ENCODE measurements at regions not wholly inside any gene's neighbourhood (a gene's known extent, or its start where the extent isn't known, plus 50 kb on each side); places are given as distances from the start of the nearest gene placed in this dataset.

DNA sequence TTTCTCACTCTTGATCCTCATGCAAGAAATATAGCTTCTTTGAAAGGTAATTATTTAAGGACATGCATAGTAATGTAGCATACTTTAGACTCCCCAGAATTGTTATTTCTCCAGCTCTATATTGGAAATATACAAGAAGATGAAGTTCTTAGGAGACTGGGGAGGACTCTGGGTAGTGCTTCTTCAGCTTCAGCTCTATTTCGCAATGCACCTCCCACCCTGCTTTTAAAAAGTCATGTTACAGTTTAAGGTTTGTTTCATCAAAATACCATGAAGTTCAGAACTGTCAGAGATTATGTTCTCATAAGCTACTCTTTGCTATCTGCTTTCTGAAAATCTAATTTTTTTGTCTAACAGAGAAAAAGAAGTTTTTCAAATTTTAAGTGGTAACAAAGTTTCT lies 586.2 kb upstream of the ADGRL4 start:
- no peak for DNase-seq

DNA sequence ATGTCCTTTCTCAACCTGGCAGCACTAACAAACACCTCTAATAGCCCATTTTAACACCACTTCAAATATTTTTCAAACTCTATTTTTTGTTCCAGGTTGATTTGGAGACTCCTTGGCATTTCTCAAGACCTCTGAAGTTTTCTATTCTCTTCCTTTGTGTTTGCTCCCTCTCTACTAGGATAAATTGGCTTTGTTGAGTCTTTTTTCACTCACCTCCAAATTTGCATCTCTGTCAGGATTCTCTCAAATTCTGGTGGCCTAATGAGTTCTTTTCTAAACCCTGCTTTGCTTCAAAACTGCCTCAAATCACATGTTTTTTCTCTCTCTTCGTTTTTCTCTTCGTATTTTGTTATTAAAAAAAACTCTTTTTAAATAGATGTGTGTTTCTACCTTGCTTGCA lies 582.2 kb upstream of the ADGRL4 start:
- DNase-seq = no peak

- no peak for DNase-seq
Measured at GRCh38 chr1:79587229-79587628, 580.7 kb upstream of the ADGRL4 start.

DNA sequence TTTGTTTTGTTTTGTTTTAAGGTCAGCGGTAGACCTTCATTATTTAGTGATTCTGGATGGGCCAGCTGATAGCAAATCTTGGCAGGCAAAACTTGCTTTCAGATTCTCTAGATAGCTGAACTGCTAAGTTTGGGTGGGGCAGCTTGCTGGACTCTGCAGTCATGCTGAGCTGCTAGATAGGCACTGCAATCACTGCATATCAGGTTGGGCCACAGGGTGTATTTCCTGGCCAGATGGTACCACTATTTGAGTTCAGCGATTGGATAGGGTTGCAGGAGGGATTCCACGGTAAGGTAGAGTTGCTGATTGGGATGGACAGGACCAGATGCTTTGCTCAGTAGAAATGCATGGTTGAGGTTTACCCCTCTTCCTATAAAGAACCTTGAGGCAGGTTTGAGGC lies 579.3 kb upstream of the ADGRL4 start:
- DNase-seq = no peak

GRCh38 chr1:79575424-79575823 lies 568.9 kb upstream of the ADGRL4 start:
- DNase-seq = no peak

GRCh38 chr1:79568411-79568810 lies 561.9 kb upstream of the ADGRL4 start:
- DNase-seq = no peak

- DNase-seq = no peak
Measured at GRCh38 chr1:79561521-79561978, 555.0 kb upstream of the ADGRL4 start.

GRCh38 chr1:79556189-79556588 lies 549.7 kb upstream of the ADGRL4 start:
- no peak for DNase-seq

DNA sequence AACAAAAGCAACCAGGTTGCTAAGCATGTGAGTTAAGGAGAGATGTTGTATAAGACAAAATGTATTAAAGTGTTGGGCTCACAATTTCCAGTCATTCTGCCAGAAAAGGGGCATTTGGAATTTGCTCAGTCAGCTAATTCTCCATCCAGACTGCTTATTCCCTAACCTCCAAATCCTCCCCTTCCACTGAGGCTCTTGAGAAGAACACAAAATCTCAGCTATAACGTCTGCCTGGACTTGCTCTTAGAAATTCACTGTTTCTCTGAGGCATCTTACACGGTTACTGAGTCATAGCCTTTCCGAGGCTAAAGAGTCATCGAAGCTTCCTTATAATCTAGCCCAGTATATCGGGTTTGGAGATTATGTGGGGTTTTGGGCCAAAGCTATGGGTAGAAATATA lies 548.2 kb upstream of the ADGRL4 start:
- no peak for DNase-seq

DNA sequence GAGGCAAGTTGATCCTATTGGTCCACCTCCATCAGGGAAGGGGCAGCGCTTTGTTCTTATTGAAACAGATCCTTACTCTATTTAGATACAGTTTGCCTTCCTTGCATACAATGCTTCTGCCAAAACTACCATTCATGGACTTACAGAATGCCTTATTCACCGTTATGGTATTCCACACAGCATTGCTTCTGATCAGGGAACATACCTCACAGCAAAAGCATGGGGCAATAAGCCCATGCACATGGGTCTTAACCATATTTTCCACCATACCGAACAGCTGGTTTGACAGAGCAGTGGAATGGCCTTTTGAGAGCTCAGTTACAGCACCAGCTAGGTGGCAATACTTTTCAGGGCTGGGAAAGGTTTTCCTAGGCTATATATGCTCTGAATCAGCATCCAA lies 544.8 kb upstream of the ADGRL4 start:
- DNase-seq = no peak

- no peak for DNase-seq
Measured at GRCh38 chr1:79550402-79550801, 543.9 kb upstream of the ADGRL4 start.

DNA sequence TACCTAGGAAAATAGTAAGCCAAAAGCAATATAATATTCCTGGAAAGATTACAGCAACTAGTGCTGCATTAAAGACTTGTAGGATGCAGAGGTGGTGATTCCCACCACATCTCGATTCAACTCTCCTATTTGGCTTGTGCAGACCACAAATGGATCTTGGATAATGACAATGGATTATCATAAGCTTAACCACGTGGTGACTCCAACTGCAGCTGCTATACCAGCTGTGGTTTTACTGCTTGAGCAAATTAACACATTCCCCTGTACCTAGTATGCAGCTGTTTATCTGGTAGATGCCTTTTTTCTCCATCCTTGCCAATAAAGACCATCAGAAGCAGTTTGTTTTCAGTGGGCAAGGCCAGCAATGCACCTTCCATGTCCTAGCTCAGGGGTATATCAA lies 542.7 kb upstream of the ADGRL4 start:
- no peak for DNase-seq

GRCh38 chr1:79547514-79547913 lies 541.0 kb upstream of the ADGRL4 start:
- no peak for DNase-seq

- DNase-seq = no peak
Measured at GRCh38 chr1:79543394-79543793, 536.9 kb upstream of the ADGRL4 start.

DNA sequence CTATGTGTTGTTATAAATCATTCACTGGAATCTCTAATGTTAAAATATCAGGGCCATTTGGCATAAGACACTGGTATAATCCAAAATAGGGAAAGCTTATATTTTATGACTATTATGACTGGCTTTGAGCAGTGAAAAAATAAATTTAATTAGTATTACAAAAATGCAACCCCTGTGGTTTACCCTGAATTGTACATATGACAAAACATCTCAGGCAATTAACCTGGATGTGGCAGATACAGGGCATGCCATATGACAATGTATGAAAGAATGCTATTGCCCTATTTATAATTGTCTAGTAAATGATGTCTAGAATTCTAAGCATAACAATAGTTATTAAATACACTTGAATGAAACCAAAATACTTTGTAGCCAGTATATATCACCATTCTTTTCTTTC lies 532.5 kb upstream of the ADGRL4 start:
- no peak for DNase-seq

DNA sequence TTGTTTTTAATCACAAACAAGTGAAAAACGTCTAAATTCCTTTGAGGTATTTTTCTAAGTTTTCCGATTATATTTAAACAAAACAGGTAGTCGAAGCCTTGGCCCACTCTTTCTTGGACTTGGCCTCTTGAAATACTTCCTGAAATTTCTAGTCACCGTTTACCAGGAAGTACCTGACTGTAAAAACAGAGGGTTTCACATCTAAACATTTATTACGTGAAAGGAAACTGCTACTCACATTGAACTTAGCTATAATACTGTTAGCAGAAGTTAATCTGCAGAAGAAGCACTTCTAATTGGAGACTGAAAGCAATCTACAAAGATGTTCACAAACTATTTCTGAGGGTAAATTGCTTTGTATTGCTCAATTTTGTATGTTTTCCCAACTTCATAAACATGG lies 526.0 kb upstream of the ADGRL4 start:
- no peak for DNase-seq

DNA sequence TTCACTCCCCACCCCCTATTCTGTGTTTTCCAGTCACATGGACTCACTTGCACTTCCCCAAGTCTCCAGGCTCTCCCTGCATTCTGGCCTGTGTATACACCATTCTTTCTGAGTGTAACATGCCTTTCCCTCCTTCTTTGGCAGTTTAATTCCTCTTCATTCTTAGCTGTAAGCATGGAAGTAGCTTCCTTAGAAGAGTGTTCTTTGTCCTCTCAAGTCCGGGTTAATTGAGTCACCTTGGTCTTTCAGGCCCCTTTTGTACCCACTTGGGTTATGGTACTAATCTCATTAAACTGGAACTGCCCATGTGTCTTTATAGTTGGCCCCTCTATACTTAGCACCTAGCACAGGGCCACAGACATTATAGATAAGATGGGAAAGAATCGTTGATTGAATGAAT lies 525.3 kb upstream of the ADGRL4 start:
- DNase-seq = no peak

DNA sequence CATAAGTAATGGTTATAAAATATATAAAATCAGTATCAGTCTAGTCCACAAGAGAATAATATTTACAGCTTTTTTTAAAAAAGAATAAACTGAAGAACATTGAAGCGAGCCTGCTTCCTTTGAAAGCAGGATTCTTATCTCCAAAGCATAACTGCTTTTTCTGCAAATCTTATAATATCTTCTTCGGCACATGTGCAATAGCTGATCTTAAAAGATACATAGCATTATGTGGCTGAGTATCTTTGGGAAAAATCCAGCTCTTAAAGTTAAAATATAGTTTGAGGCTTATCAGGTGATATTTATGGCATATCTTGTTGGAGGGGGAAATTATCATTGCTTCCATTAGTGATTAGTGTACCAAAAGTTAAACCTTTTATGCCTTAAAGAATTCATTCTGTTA lies 523.9 kb upstream of the ADGRL4 start:
- no peak for DNase-seq

GRCh38 chr1:79530055-79530454 lies 523.5 kb upstream of the ADGRL4 start:
- no peak for DNase-seq

DNA sequence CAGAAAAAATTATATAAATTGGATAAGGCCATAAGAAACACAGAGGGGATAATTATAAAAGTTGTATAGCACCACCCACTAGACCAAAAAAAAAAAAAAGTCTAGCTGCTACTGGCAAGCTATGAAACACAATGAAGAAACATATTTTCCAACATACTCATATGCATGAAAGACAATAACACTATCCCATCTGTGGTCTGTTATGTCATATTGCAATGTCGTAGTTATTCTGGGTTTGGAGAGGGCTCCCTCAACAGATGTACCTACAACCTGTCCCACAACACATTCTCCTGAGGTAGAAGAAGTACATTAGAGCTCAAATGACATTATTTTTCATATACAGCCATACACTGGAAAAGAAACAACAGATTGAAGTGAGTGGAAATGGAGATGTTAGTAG lies 517.6 kb upstream of the ADGRL4 start:
- no peak for DNase-seq

DNA sequence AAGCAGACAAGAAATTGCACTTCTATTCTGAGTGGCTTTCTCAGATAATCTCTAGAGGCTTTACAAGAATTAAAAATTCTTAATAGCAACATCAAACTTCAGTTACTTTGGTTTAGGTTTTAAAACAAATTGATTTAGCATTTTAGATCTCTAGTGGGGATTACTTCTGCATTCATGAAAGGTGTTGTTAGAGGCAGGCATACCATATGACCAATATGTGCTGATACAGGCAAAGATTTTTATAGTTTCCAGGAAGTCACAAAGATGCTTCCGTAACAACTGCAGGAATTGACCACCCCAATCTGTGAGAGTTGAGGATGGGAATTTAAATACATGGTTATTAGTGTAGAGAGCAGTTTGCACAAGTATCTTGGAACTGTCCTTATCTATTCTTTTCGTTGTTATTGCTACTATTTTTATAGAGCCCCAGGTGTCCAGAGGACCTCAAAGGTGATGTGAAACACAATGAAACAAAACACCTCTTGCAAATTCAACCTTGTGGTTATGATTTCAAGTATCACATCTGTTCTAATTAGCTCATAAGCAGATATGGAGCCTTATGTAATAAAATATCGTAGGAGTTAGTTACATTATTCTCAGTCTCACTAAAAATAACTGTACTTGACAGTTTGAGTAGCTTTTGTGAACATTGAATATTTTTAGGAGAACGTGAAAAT lies 512.7 kb upstream of the ADGRL4 start:
- DNase-seq = no peak

GRCh38 chr1:79517470-79518224 lies 511.1 kb upstream of the ADGRL4 start:
- no peak for DNase-seq

DNA sequence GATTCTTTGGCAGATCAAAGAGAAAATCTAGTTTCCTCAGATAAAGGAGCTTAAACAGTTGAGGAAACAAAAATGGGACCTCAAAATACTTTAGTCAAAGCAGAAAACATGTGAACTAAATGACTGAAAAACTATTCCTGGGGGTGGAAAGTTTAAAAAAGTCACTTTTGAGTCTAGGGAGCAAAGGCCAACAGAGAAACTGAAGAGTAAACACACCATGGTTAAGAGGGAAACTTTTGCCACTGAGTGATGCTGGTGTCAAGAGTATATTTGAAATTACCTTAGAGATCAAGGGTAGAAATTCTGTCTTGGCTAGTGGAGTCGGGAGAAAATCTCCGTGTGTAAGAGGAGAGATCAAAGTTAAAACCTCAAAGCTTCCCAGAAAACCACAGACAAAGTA lies 501.2 kb upstream of the ADGRL4 start:
- DNase-seq = no peak

- DNase-seq = no peak
Measured at GRCh38 chr1:79501153-79501552, 494.6 kb upstream of the ADGRL4 start.

DNA sequence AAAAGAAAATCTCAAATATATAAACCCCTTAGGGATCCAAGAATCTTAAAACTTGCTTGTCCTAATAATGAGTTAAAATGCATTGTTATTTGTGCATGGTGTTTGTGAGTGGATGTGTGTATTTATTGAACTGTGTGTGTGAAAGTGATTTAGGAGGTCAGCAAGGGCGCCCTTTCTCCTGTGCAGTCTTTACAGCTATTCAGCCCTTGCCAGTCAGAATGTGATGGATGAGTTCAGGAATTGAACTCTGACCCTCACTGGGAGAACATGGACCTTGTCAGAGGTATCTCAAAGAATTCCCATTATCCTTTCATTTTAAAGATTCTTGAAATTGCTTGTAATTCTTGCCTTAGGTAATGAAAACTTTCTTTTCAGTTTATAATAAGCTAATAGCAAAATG lies 493.0 kb upstream of the ADGRL4 start:
- no peak for DNase-seq
